HS-27A (cell line): ENCODE measurements at regions not wholly inside any gene's neighbourhood (a gene's known extent, or its start where the extent isn't known, plus 50 kb on each side); places are given as distances from the start of the nearest gene placed in this dataset.

ENCODE experiments used
- DNase-seq: peaks from one replicate; pipeline ENCODE4 v3.0.0-alpha.2; 2012; ENCODE audit warnings: low read depth, missing footprints

DNA sequence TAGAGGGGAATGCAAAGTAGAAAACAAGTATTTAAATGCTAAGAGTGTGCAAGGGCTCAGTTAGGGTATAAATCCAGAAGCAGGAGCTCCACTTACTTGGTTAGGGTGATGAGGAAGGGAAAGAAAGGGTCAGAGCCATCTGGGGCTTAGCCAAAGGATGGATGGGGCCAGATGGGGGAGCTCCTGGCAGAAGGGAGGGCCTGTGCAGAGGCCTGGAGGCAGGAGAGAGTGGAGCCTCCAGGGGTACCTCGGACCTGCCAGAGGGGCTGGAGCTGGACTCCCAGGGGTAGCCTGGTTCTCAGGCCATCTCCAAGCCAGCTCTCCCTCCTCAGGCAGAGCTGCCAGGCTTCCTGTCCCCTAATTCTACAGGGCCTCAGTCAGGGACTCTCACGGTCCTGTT, 506.3 kb downstream of the SHQ1 start:
- DNase-seq = no peak

- DNase-seq = no peak
Observed at GRCh38 chr3:72341380-72341770, 506.9 kb downstream of the SHQ1 start.

DNA sequence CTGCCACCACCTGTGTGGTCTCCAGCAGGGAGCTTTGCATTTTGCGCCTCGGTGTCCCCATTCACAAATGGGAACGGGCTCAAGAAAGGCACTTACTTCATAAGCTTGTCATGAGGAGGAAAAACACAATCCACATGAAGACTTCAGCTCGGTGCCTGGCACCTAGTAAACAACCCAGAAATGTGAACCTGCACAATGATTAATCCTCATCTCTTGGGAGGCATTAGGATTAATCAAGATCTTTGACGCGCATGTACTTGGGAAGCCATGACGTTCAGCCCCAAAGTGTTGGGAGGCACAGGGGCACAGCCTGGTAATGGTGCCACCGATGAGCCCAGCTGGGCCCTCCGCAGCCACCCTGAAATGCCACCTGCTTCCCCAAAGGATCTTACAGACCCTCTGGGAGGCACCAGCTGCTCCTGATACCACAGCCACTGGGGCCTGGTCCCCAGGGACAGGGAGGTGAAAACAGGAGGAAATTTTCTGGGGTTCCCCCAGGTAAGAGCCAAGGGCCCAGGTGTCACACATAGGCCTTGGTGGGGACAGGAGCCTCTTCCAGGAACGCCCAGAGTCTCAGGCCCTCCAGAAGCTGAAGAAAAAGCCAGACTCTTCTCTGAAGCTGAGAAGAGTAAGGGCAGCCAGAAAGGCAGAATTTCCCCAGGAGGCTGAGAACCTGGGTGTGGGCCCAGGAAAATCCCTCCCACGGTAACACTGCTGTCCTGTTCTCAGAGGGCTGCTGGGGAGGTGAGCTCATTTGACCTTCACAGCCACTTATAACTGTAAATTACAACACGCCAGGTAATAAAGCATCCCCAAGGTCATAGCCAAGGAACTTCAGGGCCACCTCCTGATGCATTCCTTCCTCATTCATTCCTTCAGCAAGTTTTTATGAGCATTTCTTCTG, 507.5 kb downstream of the SHQ1 start:
- DNase-seq = no peak

GRCh38 chr3:72340056-72340455, 508.2 kb downstream of the SHQ1 start:
- DNase-seq = no peak

DNA sequence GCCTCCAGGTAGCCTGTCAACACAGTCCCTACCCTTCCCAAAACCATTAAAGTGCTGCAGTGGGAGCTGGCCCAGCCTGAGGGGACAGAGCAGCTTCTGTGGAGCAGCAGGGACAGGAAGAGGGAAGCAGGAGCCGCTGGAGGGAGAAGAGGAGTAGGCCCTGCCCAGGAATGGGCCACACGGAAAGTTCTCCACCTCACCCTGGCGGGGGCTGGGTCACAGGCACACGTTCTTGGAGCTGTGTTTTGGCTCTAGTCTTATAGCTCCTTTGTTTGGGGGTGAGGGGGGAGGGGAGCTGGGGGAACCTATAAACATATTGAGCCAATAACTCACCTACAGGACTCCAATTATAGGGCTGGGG, 508.6 kb downstream of the SHQ1 start:
- no peak for DNase-seq

DNA sequence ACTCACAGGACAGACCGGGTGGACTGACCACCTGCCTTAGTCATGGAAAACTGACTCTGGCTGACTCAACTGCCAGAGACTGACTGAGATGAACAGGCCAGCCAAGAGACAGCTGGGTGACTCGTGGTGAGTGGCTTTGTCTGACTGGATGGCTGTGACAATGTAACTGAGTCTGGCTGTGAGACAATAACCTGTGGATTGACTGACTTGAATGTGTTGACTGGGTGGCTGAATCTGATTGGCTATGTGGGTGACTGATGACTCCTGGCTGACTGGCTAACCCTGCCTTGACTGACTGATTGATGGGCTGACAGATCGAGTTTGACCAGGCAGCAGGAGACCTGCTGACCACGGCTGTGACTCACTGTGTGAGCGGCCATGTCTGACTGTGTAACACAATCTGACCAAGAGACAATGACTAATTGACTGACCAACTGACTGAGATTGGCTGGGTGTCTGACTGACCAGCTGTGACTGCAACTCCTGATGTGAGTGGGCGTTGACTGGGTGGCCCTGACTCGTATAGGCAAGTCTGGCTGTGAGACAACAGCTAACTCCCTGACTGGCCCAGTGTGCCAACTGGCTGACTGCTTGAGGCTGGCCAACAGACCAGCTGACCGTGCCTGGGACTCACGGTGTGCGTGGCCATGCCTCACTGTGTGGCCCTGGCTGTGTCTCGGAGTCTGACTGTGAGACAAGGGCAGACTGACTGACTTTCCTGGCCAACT, 509.1 kb downstream of the SHQ1 start:
- peak; percentile 81 for DNase-seq

DNA sequence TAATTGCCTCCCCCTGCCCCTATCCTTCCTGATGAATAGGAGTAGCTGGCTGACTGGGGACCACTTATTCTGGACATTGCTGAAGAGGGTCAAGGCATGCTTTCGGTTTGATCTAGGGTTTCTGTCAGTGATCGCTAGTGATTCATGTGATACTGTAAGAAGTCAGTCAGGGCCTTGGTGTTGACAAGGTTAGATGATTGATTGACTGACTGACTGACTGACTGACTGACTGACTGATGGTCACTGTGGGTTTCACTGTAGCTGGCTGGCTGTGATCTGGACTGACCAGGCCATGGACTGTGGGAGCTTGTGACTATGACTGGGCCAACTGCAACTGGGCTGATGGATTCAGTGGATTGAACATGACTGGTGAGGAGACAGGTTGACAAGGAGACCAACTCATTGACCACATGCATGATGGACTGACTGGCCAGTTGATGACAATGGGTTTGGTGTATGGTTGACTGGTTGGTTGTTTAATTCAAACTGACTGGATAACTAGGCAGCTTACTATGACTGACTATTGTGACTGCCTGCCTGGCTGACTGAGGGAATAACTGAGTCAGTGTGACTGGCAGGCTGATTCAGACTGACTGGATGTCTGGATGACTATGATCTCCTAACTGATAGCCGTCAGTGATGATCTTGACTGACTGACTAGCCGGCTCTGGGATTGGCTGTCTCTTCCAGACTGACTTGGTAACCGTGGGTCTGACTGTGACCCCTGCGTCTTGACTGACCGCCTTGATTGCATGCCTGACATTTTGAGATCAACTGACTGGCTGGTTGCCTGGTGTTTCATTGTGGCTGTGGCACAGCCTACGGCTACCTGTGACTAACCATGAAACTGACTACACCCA, 509.9 kb downstream of the SHQ1 start:
- DNase-seq = no peak

DNA sequence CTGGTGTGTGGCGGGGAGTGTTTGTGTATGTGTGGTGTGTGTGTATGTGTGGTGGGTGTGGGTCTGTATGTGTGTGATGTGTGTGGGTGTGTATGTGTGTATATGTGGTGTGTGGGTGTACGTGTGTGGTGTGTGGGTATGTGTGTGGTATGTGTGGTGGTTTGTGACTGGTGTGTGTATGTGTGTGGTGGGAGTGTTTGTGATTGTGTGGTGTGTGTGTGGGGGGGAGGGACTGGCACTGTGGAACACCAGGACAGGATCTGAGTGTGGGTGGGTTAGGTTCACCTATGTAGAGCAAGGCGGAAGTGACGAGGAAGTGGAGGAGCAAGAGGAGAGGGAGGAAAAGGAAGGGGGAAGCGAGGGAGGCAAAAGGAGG, 510.8 kb downstream of the SHQ1 start:
- no peak for DNase-seq

- no peak for DNase-seq
Observed at GRCh38 chr3:72336821-72337479, 511.3 kb downstream of the SHQ1 start.

DNA sequence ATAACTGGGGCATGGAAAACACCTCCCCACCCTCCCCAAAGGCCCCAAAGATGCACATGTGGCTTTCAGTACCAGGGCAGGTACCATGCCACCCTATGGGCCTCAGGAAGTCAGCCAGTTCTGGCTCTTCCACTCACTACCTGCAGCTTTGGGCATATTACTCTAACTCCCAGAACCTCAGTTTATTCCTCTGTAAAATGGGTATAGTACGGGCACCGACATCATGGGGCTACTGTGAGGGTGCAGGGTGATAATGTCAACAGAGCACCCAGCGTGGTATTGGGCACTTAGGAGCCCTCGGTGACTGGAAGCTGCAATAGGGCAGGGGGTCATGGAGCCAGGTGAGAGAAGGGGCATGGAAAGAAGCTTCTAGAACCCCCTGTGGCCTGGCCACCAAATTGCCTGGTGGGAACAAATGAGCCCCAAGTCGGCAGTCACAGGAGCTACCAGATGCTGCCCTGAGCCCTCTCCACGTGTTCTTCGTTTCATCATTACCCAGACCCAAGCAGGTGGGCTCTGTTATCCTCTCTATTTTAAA, 512.1 kb downstream of the SHQ1 start:
- no peak for DNase-seq

DNA sequence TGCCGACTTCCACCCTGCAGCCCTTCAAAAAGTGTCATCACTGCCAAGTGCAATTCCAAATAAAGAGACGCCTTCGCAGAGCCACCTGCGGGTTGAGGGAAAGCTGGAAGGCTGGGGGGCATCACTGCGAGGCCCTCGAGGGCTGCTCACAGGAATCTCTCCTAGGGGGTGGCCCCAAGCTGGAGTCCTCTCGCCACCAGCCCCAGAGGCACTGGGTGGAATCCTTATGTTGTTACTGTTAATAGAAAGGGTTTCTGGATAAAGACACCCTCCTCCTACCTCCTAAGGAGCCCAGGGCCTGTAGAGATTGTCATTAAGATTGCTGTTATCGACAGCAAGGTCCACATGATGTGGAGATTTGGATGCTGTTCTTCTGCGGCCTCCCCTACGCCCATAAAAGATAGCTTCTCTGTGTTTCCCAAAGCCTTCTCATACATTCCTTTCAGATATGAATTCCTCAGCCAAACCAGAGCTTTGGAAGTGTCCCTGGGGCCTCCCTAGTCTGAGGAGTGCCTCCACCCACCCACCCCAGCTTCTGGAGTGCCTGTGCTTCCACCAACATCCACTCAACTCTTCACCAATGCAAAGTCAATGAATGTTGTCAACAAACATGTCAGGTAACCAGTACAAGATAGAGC, 512.7 kb downstream of the SHQ1 start:
- DNase-seq = no peak

DNA sequence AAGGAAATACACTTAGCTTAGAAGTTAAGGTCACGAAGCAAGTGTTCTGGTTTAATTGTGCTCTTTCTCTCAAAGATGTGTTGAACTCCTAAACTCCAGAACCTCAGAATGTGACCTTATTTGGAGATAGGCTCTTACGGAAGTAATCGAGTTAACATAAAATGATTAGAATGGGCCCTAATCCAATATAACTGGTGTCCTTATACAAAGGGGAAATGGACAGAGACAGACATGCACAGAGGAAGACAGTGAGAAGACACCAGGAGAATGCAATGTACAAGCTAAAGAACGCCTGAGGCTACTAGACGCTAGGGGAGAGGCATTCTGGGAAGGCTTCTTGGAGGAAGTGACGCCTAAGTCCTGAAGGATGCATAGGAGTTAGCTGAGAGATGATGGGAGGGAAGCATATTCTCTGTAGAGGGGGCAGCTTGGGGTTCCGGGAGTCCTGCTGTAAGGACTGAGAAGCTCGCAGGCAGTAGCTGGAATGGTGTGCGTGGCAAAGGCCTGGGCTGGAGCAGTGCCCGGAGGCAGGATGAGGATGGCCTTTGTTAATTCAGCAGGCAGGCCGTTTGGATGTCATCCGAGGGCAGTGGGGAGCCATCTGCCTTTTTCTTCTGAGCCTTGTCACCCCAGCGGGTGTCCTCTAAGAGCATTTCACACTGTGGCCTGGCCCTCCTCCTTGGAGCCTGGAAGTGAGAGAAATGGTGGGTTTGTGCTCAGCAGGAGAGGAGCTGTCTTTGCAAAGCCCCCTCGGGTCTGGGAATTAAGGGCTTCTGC, 513.4 kb downstream of the SHQ1 start:
- DNase-seq = no peak

- DNase-seq = no peak
Observed at GRCh38 chr3:72332689-72333088, 515.6 kb downstream of the SHQ1 start.

DNA sequence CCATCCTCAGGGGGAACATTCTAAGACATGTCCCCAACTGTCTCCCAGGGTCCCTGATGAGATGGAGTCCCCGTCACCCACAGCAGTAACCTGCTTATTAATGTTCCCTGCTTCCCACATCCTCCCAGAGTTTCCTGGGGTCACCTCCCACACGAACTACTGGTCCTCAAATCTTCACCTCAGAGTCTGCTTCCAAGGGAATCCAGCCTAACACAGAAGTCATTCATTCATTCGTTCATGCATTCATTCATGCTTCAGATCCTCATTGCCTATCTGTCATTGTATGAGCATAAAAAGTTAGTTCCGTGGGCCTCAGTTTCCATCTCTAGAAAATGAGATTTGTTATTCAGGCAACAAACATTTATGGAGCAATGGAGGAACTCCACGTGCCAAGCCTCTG, 516.2 kb downstream of the SHQ1 start:
- DNase-seq = no peak

GRCh38 chr3:72331076-72331475, 517.2 kb downstream of the SHQ1 start:
- DNase-seq = no peak

DNA sequence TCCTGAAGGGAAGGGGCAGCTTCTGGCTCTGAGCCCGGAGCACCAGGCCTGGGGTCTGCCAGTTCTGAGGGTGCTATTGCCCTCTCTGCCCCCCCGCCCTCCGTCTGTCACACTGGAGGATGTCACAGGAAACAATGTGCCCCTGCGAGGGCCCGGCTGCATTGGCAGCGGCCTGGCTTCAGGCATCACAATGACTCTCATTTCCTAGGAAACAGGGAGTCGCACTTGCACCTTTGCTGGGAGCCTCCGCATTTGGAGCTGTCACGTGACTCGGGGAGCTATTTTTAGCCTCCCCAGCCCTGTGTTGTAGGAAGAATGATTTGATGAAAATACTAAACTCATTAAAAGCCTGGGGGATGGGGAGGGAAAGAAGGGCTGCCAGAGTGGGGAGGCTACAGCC, 518.9 kb downstream of the SHQ1 start:
- no peak for DNase-seq

DNA sequence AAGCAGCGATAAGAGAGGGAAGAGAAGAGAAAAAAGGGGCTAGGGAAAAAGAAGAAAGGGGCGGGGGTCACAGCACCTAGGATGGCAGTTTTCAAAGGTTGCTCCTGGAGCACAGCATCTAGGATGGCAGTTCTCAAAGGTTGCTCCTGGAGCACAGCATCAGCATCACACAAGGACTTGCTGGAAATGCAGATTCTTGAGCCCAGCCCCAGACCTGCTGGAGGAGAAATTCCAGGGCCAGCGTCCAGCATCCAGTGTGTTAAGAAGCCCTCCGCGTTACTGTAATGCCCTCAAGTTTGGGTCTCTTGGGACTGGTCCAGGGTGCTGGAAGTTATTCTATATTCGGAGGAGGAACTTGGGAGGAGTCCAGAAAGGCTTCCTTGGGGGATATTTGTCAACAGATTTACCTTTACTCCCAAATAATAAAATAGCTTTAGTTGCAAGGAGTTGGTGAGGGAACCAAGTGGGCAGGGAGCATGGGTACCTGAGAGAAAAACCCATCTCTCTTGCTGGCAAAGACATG, 519.4 kb downstream of the SHQ1 start:
- no peak for DNase-seq

- DNase-seq = no peak
Observed at GRCh38 chr3:72327008-72327407, 521.2 kb downstream of the SHQ1 start.

DNA sequence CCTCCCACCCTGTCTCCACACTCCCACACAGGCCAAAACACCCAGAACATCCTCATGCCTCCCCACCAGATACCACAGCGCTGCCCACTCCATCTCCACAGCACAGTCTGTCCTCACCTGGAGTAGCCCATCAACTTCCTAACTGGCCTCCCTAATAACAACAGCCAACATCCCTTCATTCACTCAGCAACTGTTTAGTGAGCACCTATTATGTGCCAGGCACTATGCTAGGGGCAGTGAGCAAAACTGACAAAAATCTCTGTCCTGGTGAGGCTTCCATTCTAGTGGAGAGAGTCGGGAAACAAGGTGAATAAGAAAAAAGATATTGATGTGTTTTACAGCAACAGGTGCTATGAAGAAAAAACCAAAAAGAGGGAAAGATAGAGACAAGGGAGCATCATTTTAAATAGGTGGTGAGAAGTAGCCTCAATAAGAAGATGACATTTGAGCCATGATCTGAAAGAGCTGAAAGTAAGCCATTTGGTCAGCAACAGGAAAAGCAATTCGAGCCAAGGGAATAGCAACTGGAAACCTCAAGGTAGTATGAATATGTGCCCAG, 523.9 kb downstream of the SHQ1 start:
- DNase-seq = no peak

GRCh38 chr3:72323773-72324172, 524.5 kb downstream of the SHQ1 start:
- no peak for DNase-seq
